ENCODE measurements at regions not wholly inside any gene's neighbourhood (a gene's known extent, or its start where the extent isn't known, plus 50 kb on each side); places are given as distances from the start of the nearest gene placed in this dataset.

DNA sequence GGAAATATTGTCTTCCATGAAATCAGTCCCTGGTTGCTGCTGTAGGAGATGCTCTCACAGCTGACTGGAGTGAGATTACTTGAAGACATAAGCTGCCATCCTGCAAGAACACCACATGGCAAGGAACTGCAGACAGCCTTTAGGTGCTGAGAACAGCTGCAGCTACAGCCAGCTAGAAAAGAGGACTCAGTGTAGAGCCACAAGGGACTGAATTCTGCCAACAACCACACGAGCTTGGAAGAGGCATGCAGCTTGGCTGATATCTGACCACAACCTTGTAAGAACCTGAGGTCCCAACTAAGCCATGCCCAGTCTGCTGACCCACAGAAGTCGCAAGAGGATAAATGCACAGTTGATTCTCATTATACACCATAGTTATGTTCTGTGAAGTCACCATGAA is 181.8 kb upstream of the ARL4C start:
- TF ChIP-seq POLR2A (IDR thresholded peaks at IDR 0.05) (no peak), CTCF (IDR thresholded peaks at IDR 0.05) (no peak), POLR2AphosphoS5 (IDR thresholded peaks at IDR 0.05) (no peak), EP300 (IDR thresholded peaks at IDR 0.05) (no peak)

Data from suprapubic skin (tissue), 4 donors.